ENCODE measurements at regions not wholly inside any gene's neighbourhood (a gene's known extent, or its start where the extent isn't known, plus 50 kb on each side); places are given as distances from the start of the nearest gene placed in this dataset.

- Histone ChIP-seq H3K4ac (replicated peaks; ENCODE audit: insufficient read length, low read depth, low read length) (no peak overlapping the region), H3K4me2 (ENCODE audit: insufficient read depth in 1 of 2, low read depth in 2 of 2, low read length in 2 of 2) (peak overlapping the region in 1 of 2 experiments; percentile 60; a peak in 1 of 4 replicates), H3K23ac (ENCODE audit: insufficient read length) (no peak overlapping the region), H2BK120ac (replicated peaks; ENCODE audit: low read depth, low read length) (no peak overlapping the region), H3K79me2 (ENCODE audit: control insufficient read depth in 1 of 2, insufficient read depth in 2 of 2, low read length in 2 of 2) (no peaks in the 10 kb centered on the region), H3K27me3 (replicated peaks in 1 of 4; ENCODE audit: control insufficient read depth in 3 of 4, extremely low read depth in 1 of 4, insufficient read depth in 3 of 4, low read length in 3 of 4) (no peaks in the 10 kb centered on the region), H3K79me1 (ENCODE audit: low read depth, low read length) (no peaks in the 10 kb centered on the region), H3K14ac (ENCODE audit: insufficient read length) (no peak overlapping the region), H3K9me3 (ENCODE audit: insufficient read depth in 2 of 2, low read depth in 1 of 2, low read length in 1 of 2) (no peaks in the 10 kb centered on the region), H3K36me3 (ENCODE audit: control insufficient read depth in 2 of 4, insufficient read depth in 4 of 4, low read length in 3 of 4) (no peaks in the 10 kb centered on the region), H3K23me2 (ENCODE audit: low read depth, low read length) (no peaks in the 10 kb centered on the region), H2BK12ac (ENCODE audit: low read depth, low read length) (no peak overlapping the region), H3K56ac (replicated peaks; ENCODE audit: insufficient read length, low read depth, low read length) (no peak overlapping the region), H3K4me3 (ENCODE audit: extremely low read depth in 1 of 4, insufficient read depth in 2 of 4, low read depth in 3 of 4, low read length in 4 of 4) (peak overlapping the region in 1 of 4 experiments; percentile 4; a peak in 1 of 8 replicates), H4K8ac (ENCODE audit: extremely low read depth, insufficient read depth, low read length) (no peak overlapping the region), H4K20me1 (replicated peaks in 1 of 2; ENCODE audit: control insufficient read depth in 1 of 2, insufficient read depth in 2 of 2, low read length in 2 of 2) (no peaks in the 10 kb centered on the region), H2BK20ac (ENCODE audit: low read length) (no peak overlapping the region; the same call in 1 of the 2 replicates), H2AK5ac (ENCODE audit: low read depth, low read length) (no peak overlapping the region), H4K91ac (replicated peaks; ENCODE audit: insufficient read length, low read length) (no peak overlapping the region), H3K27ac (ENCODE audit: low read depth, low read length) (no peak overlapping the region), H2AFZ (ENCODE audit: low read length) (no peak overlapping the region), H3K4me1 (replicated peaks in 1 of 4; ENCODE audit: control insufficient read depth in 3 of 4, insufficient read depth in 4 of 4, low read length in 3 of 4) (peaks cover 7 to 25% (median 13%) of the 10 kb centered on the region in 4 experiments; a peak in 6 of 7 replicates), H2BK5ac (ENCODE audit: low read depth, low read length) (no peak overlapping the region), H4K5ac (ENCODE audit: insufficient read length, low read depth, low read length) (no peak overlapping the region), H3K18ac (ENCODE audit: extremely low read depth, low read length) (no peak overlapping the region), H3K9ac (replicated peaks in 1 of 4; ENCODE audit: extremely low read depth in 1 of 4, low read depth in 3 of 4, low read length in 3 of 4) (no peak overlapping the region), H2BK15ac (ENCODE audit: low read length) (0 out of 2 replicates have a peak overlapping the region, but pooled peaks have one; percentile 21)
- WGBS, 2 experiments (ENCODE audit: extremely low coverage in 1 of 2, insufficient coverage in 1 of 2, insufficient read length in 1 of 2, insufficient replicate concordance in 2 of 2, low coverage in 1 of 2, low lambda C conversion rate in 2 of 2, missing lambda C conversion rate in 1 of 2) = 80% methylated on average over 3 of the region's 3 CpGs; no CpG with 5 or more reads in 1 of the 2 experiments
- ChIA-PET POLR2A (ENCODE audit: partially characterized antibody) (no interaction called here), CTCF (ENCODE audit: partially characterized antibody) (no interaction called here)
- no peak for DNase-seq (ENCODE audit: low read depth in 1 of 2, low spot score in 2 of 2)
- TF ChIP-seq SP1 (IDR thresholded peaks at IDR 0.05; ENCODE audit: low read depth, low read length) (0 out of 2 replicates have a peak, but pooled peaks have one; percentile 36), SAP30 (IDR thresholded peaks at IDR 0.05; ENCODE audit: insufficient read depth, insufficient replicate concordance, low read length) (no peak), KDM4A (IDR thresholded peaks at IDR 0.05; ENCODE audit: low read depth, low read length, severe bottlenecking) (no peak), YY1 (IDR thresholded peaks at IDR 0.05; ENCODE audit: low read depth, low read length) (0 out of 2 replicates have a peak, but pooled peaks have one; percentile 40), RAD21 (IDR thresholded peaks at IDR 0.05 in 1 of 2, conservative IDR thresholded peaks at IDR 0.05 in 1 of 2; ENCODE audit: low read depth in 2 of 2, low read length in 2 of 2) (no peak), PHF8 (conservative IDR thresholded peaks at IDR 0.05; ENCODE audit: low read depth, low read length) (no peak), USF2 (IDR thresholded peaks at IDR 0.05; ENCODE audit: low read length) (no peak), CBX5 (IDR thresholded peaks at IDR 0.05; ENCODE audit: low read depth, low read length) (no peak), GABPA (IDR thresholded peaks at IDR 0.05; ENCODE audit: borderline replicate concordance, insufficient read depth, low read length) (no peak), SRF (IDR thresholded peaks at IDR 0.05; ENCODE audit: low read depth, low read length) (no peak), NANOG (IDR thresholded peaks at IDR 0.05; ENCODE audit: insufficient read depth, low read depth, low read length, poor library complexity, severe bottlenecking) (no peak), ASH2L (IDR thresholded peaks at IDR 0.05; ENCODE audit: low read length) (no peak), HDAC6 (IDR thresholded peaks at IDR 0.05; ENCODE audit: low read depth, low read length) (no peak)
- no peak for FAIRE-seq
Observed at GRCh38 chr7:69105092-69105491, 493.2 kb upstream of the AUTS2 start.

Measured in H1 (cell line).